ENCODE measurements at regions not wholly inside any gene's neighbourhood (a gene's known extent, or its start where the extent isn't known, plus 50 kb on each side); places are given as distances from the start of the nearest gene placed in this dataset.

DNA sequence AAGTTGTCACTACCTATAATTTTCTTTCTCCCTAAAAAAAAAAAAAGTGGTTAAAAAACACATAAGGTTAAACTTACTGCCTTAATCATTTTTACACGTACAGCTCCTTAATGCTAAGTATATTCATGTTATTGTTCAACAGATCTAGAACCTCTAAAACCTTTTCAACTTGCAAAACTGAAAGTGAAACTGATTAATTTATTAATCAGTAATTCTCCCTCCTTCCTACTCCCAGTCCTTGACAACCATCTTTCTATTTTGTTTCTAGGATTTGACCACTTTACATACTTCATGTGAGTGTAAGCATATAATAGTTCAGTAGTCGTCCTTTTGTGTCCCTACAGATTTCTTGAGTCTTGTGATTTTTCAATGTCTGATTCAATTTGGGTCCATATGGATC lies 251.4 kb upstream of the KIF2B start:
- TF ChIP-seq, protein P1, sequence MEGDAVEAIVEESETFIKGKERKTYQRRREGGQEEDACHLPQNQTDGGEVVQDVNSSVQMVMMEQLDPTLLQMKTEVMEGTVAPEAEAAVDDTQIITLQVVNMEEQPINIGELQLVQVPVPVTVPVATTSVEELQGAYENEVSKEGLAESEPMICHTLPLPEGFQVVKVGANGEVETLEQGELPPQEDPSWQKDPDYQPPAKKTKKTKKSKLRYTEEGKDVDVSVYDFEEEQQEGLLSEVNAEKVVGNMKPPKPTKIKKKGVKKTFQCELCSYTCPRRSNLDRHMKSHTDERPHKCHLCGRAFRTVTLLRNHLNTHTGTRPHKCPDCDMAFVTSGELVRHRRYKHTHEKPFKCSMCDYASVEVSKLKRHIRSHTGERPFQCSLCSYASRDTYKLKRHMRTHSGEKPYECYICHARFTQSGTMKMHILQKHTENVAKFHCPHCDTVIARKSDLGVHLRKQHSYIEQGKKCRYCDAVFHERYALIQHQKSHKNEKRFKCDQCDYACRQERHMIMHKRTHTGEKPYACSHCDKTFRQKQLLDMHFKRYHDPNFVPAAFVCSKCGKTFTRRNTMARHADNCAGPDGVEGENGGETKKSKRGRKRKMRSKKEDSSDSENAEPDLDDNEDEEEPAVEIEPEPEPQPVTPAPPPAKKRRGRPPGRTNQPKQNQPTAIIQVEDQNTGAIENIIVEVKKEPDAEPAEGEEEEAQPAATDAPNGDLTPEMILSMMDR (IDR thresholded peaks at IDR 0.05; ENCODE audit: low read depth, low read length) = no peak
- TF ChIP-seq EZH2phosphoT487 (IDR thresholded peaks at IDR 0.05; ENCODE audit: low read depth) = no peak
